Sigmoid colon (tissue), 6 donors: ENCODE measurements at regions not wholly inside any gene's neighbourhood (a gene's known extent, or its start where the extent isn't known, plus 50 kb on each side); places are given as distances from the start of the nearest gene placed in this dataset.

Experiments used
- DNase-seq: peaks from one replicate; pipeline ENCODE4 v3.0.0-alpha.2; 2019
- H3K27ac ChIP-seq, 4 donors: fragments of 200-600 bp; sonication (generic); one replicate each; pipeline ENCODE4 v1.5.1; 2016 to 2019; ENCODE audit warnings: mild to moderate bottlenecking in 1 of 4
- H3K27me3 ChIP-seq, 3 donors: fragments of 200-600 bp; sonication (generic); one replicate each; pipeline ENCODE4 v1.5.1; 2019; ENCODE audit warnings: mild to moderate bottlenecking in 1 of 3
- H3K36me3 ChIP-seq, 4 donors: fragments of 200-600 bp; sonication (generic); one replicate each; pipeline ENCODE4 v1.5.1; 2016 to 2019
- H3K4me1 ChIP-seq, 4 donors: fragments of 200-600 bp; sonication (generic); one replicate each; pipeline ENCODE4 v1.5.1; 2017 to 2019
- H3K4me3 ChIP-seq, 4 donors: fragments of 200-600 bp; sonication (generic); one replicate each; pipeline ENCODE4 v1.5.1; 2017 to 2019; ENCODE audit warnings: mild to moderate bottlenecking in 2 of 4, moderate library complexity in 1 of 4
- H3K9me3 ChIP-seq, 4 donors: fragments of 200-600 bp in 3 of 4; sonication (generic) in 3 of 4; one replicate each; pipeline versions ENCODE4 v1.5.1 to v1.6.1; 2013 to 2019
- CTCF ChIP-seq, 4 experiments: fragments of 450-650 bp in 3 of 4; fragments of 200-600 bp in 1 of 4; IDR thresholded peaks; one replicate each; pipeline ENCODE4 v1.5.1; 2016 to 2019; ENCODE audit warnings: antibody characterized with exemption in 4 of 4, mild to moderate bottlenecking in 3 of 4, moderate library complexity in 2 of 4
- EP300 ChIP-seq, 4 donors: sonication (generic); formaldehyde crosslinking; IDR thresholded peaks; one replicate each; pipeline ENCODE4 v1.6.1; 2017; ENCODE audit warnings: antibody characterized with exemption in 4 of 4
- POLR2A ChIP-seq, 2 donors: fragments of 450-650 bp; IDR thresholded peaks; one replicate each; pipeline ENCODE4 v1.6.1; 2016; ENCODE audit warnings: antibody characterized with exemption in 2 of 2, mild to moderate bottlenecking in 2 of 2, moderate library complexity in 2 of 2
- POLR2AphosphoS5 ChIP-seq, 4 donors: sonication (generic); formaldehyde crosslinking; IDR thresholded peaks; one replicate each; pipeline ENCODE4 v1.6.1; 2017; ENCODE audit warnings: antibody characterized with exemption in 4 of 4
- WGBS, 2 donors: extraction: QIAGEN DNeasy Blood & Tissue Kit; methylation state at CpG; one replicate each; pipeline ENCODE4 v1.1.7; 2013; 5-methylcytosine and 5-hydroxymethylcytosine counted together
- intact Hi-C: fragments of 100-400 bp; cut with DNase I; formaldehyde crosslinking; loops from one replicate; pipeline ENCODE4 v1.15.1; 2023
- donor health status: healthy with polysubstance abuse.
- donor health status: healthy.

GRCh38 chr12:127431594-127431993 lies 835.4 kb upstream of the TMEM132C start:
- no peaks in the 10 kb centered on the region for H3K4me1 ChIP-seq
- H3K9me3 ChIP-seq = no peaks in the 10 kb centered on the region
- no peak for TF ChIP-seq CTCF (IDR thresholded peaks at IDR 0.05)
- no peak for TF ChIP-seq EP300 (IDR thresholded peaks at IDR 0.05)
- TF ChIP-seq POLR2A (IDR thresholded peaks at IDR 0.05) = no peak
- no peak for TF ChIP-seq POLR2AphosphoS5 (IDR thresholded peaks at IDR 0.05)
- intact Hi-C loops = no loop called here
- H3K4me3 ChIP-seq = no peak overlapping the region
- H3K36me3 ChIP-seq = no peaks in the 10 kb centered on the region
- DNase-seq = no peak
- H3K27me3 ChIP-seq = no peaks in the 10 kb centered on the region
- WGBS, 2 donors = 49 to 67% methylated on average over 5 of the region's 5 CpGs
- H3K27ac ChIP-seq = no peak overlapping the region

GRCh38 chr12:127435439-127435838 lies 831.5 kb upstream of the TMEM132C start:
- intact Hi-C loops = no loop called here
- WGBS, 2 donors = 90 to 91% methylated on average over 3 of the region's 3 CpGs
- no peak for TF ChIP-seq POLR2A (IDR thresholded peaks at IDR 0.05)
- TF ChIP-seq CTCF (IDR thresholded peaks at IDR 0.05) = no peak
- TF ChIP-seq EP300 (IDR thresholded peaks at IDR 0.05) = no peak
- TF ChIP-seq POLR2AphosphoS5 (IDR thresholded peaks at IDR 0.05) = no peak

GRCh38 chr12:127438512-127439244 lies 828.3 kb upstream of the TMEM132C start:
- no peak for TF ChIP-seq POLR2A (IDR thresholded peaks at IDR 0.05)
- TF ChIP-seq CTCF (IDR thresholded peaks at IDR 0.05) = no peak
- no peak for TF ChIP-seq EP300 (IDR thresholded peaks at IDR 0.05)
- no peak for TF ChIP-seq POLR2AphosphoS5 (IDR thresholded peaks at IDR 0.05)
- Histone ChIP-seq H3K27ac (no peak overlapping the region), H3K27me3 (no peaks in the 10 kb centered on the region), H3K36me3 (no peaks in the 10 kb centered on the region), H3K4me1 (no peaks in the 10 kb centered on the region), H3K9me3 (peaks cover 0 to 2% (median 0%) of the 10 kb centered on the region in 4 donors), H3K4me3 (no peak overlapping the region)
- WGBS, 2 donors = 92 to 98% methylated on average over 3 of the region's 3 CpGs
- no peak for DNase-seq
- intact Hi-C loops = no loop called here

More at GRCh38 chr12:127435439-127435838, 831.5 kb upstream of the TMEM132C start:
- Histone ChIP-seq H3K27ac (no peak overlapping the region), H3K36me3 (no peaks in the 10 kb centered on the region), H3K9me3 (peaks cover 0 to 2% (median 0%) of the 10 kb centered on the region in 4 donors), H3K4me3 (no peak overlapping the region), H3K27me3 (no peaks in the 10 kb centered on the region), H3K4me1 (no peaks in the 10 kb centered on the region)
- no peak for DNase-seq

GRCh38 chr12:127445581-127446139 lies 821.3 kb upstream of the TMEM132C start:
- Histone ChIP-seq H3K4me3 (no peak overlapping the region), H3K27me3 (no peaks in the 10 kb centered on the region), H3K27ac (no peak overlapping the region), H3K9me3 (no peaks in the 10 kb centered on the region), H3K36me3 (no peaks in the 10 kb centered on the region), H3K4me1 (no peaks in the 10 kb centered on the region)
- WGBS, 2 donors = 37 to 55% methylated on average over 4 of the region's 4 CpGs
- TF ChIP-seq CTCF (IDR thresholded peaks at IDR 0.05) (no peak), POLR2AphosphoS5 (IDR thresholded peaks at IDR 0.05) (no peak), POLR2A (IDR thresholded peaks at IDR 0.05) (no peak), EP300 (IDR thresholded peaks at IDR 0.05) (no peak)
- no peak for DNase-seq
- intact Hi-C loops = no loop called here
